ENCODE measurements at regions not wholly inside any gene's neighbourhood (a gene's known extent, or its start where the extent isn't known, plus 50 kb on each side); places are given as distances from the start of the nearest gene placed in this dataset.

GRCh38 chr4:116561768-116562167 lies 523.6 kb downstream of the TRAM1L1 start:
- TF ChIP-seq, protein P1, sequence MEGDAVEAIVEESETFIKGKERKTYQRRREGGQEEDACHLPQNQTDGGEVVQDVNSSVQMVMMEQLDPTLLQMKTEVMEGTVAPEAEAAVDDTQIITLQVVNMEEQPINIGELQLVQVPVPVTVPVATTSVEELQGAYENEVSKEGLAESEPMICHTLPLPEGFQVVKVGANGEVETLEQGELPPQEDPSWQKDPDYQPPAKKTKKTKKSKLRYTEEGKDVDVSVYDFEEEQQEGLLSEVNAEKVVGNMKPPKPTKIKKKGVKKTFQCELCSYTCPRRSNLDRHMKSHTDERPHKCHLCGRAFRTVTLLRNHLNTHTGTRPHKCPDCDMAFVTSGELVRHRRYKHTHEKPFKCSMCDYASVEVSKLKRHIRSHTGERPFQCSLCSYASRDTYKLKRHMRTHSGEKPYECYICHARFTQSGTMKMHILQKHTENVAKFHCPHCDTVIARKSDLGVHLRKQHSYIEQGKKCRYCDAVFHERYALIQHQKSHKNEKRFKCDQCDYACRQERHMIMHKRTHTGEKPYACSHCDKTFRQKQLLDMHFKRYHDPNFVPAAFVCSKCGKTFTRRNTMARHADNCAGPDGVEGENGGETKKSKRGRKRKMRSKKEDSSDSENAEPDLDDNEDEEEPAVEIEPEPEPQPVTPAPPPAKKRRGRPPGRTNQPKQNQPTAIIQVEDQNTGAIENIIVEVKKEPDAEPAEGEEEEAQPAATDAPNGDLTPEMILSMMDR (IDR thresholded peaks at IDR 0.05): no peak
- TF ChIP-seq ZFX (IDR thresholded peaks at IDR 0.05; ENCODE audit: borderline replicate concordance): no peak

Data from 22Rv1 (cell line).